ENCODE measurements at regions not wholly inside any gene's neighbourhood (a gene's known extent, or its start where the extent isn't known, plus 50 kb on each side); places are given as distances from the start of the nearest gene placed in this dataset.

DNA sequence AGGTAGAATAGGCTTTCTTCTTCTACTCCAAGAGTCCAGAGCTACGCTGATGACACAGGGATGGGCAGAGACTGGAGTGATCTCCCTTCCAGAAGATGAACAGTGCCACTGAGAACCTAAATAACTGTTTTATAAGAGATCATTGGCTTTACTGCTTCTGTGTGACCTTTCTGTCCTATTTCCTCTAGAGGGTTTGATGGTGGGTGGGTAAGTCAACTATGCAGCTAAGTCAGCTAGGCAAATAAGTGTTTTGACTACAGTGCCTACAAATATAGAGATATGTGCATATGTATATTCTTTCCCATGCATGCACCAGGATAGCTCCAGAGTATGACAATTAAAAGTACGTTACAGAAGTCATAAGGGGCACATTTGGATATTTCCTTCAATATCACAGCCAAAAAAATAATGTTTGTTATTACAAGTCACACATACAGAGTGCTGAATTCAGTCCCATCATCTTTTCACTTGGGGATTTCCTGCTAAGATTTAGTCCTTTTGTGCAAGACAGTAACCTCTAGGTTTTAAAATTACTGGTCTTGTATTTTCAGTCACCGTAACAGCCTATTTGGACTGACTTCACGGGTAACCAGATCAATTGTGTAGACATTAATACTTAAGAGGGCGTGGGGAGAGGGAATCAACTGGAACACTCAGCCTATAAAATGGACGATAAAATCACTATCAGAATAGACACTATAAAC, 412.6 kb upstream of the SOX5 start:
- 76 to 77% methylated on average over 6 of the region's 6 CpGs for WGBS, 2 donors
- Histone ChIP-seq H3K4me3 (no peak overlapping the region), H3K27ac (no peak overlapping the region), H3K27me3 (no peaks in the 10 kb centered on the region), H3K4me1 (peaks cover 0 to 26% (median 3%) of the 10 kb centered on the region in 4 donors), H3K9me3 (no peaks in the 10 kb centered on the region), H3K36me3 (no peaks in the 10 kb centered on the region)
- DNase-seq (ENCODE audit: low spot score in 2 of 2): no peak
- TF ChIP-seq, protein P1, sequence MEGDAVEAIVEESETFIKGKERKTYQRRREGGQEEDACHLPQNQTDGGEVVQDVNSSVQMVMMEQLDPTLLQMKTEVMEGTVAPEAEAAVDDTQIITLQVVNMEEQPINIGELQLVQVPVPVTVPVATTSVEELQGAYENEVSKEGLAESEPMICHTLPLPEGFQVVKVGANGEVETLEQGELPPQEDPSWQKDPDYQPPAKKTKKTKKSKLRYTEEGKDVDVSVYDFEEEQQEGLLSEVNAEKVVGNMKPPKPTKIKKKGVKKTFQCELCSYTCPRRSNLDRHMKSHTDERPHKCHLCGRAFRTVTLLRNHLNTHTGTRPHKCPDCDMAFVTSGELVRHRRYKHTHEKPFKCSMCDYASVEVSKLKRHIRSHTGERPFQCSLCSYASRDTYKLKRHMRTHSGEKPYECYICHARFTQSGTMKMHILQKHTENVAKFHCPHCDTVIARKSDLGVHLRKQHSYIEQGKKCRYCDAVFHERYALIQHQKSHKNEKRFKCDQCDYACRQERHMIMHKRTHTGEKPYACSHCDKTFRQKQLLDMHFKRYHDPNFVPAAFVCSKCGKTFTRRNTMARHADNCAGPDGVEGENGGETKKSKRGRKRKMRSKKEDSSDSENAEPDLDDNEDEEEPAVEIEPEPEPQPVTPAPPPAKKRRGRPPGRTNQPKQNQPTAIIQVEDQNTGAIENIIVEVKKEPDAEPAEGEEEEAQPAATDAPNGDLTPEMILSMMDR (IDR thresholded peaks at IDR 0.05): no peak
- TF ChIP-seq EP300 (IDR thresholded peaks at IDR 0.05) (no peak), POLR2A (IDR thresholded peaks at IDR 0.05) (no peak)

DNA sequence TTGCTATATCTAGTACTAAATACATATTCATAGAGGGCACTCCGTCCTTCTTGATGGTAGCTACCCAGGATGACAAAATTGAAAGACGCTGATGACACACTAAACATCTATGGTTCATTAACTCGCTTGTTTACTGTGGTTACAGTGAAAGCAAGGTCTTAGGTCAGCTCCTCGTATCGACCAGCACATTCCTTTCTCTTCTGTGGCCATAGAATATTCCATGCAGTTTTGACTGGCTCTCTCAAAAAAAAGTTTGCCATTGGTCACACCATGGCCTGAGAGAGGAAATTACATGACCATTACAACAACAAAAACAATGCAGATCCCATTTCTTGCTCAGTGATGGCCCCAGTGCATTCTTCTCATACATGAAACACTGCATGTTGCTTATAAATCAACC, 411.4 kb upstream of the SOX5 start:
- H3K36me3 ChIP-seq: no peaks in the 10 kb centered on the region
- no peak for TF ChIP-seq EP300 (IDR thresholded peaks at IDR 0.05)
- TF ChIP-seq POLR2A (IDR thresholded peaks at IDR 0.05): no peak
- TF ChIP-seq, protein P1 (IDR thresholded peaks at IDR 0.05): no peak

DNA sequence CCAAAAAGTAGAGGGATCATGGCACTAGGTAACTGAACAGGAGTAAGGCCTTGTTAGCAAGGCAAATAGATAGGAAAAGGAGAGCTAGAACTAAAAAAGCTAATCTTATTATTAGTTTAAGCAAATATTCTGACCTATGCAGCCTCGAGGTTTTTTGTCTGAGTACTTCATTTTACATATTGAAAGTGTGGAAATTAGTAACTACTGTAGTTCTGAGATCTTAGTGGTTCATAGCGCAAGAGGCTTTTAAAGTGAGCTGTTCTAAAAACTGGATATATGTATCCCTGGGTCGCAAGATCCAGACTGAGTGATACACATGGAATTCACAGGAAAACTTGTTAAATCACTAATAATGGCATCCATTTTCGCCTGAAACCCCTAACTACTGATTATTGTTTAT, 411.0 kb upstream of the SOX5 start:
- WGBS, 2 donors: 81 to 90% methylated on average over 4 of the region's 4 CpGs
- no peaks in the 10 kb centered on the region for H3K36me3 ChIP-seq
- peak overlapping the region in 1 of 4 donors; percentile 64 for H3K27ac ChIP-seq
- H3K27me3 ChIP-seq: no peaks in the 10 kb centered on the region
- H3K4me1 ChIP-seq: peaks cover 0 to 26% (median 3%) of the 10 kb centered on the region in 4 donors
- H3K9me3 ChIP-seq: no peaks in the 10 kb centered on the region
- no peak for DNase-seq (ENCODE audit: low spot score in 2 of 2)
- no peak overlapping the region for H3K4me3 ChIP-seq
- no peak for TF ChIP-seq EP300 (IDR thresholded peaks at IDR 0.05)
- TF ChIP-seq, protein P1 (IDR thresholded peaks at IDR 0.05): no peak

More for the DNA sequence above, 411.4 kb upstream of the SOX5 start:
- H3K27ac ChIP-seq: peak overlapping the region in 1 of 4 donors; percentile 64
- H3K27me3 ChIP-seq: no peaks in the 10 kb centered on the region
- 67 to 73% methylated on average over 5 of the region's 5 CpGs for WGBS, 2 donors
- H3K4me3 ChIP-seq: no peak overlapping the region
- H3K4me1 ChIP-seq: peaks cover 0 to 26% (median 3%) of the 10 kb centered on the region in 4 donors
- H3K9me3 ChIP-seq: no peaks in the 10 kb centered on the region
- DNase-seq (ENCODE audit: low spot score in 2 of 2): no peak

DNA sequence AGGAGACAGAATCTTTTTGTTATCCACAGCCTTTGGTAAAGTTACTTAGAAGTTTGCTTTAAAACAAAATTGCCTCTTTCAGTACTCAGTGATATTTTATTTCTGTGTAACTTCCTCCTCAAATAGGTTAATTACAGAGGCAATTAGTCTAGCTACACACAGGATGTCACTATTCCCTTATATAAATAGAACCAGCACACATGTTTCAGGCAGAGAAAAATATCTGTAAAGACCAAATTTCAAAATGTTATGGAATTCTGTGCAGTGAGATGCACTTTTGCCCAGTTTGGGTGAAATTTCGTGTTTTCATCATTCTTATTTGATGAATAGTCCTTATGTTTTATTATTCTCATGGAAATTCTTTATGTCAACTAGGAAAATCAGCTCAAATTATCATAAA, 410.6 kb upstream of the SOX5 start:
- Histone ChIP-seq H3K36me3 (no peaks in the 10 kb centered on the region), H3K27me3 (no peaks in the 10 kb centered on the region), H3K27ac (peak overlapping the region in 1 of 4 donors; percentile 64), H3K4me3 (no peak overlapping the region), H3K4me1 (peaks cover 0 to 26% (median 3%) of the 10 kb centered on the region in 4 donors), H3K9me3 (no peaks in the 10 kb centered on the region)
- TF ChIP-seq EP300 (IDR thresholded peaks at IDR 0.05): no peak
- TF ChIP-seq, protein P1 (IDR thresholded peaks at IDR 0.05): no peak
- no peak for TF ChIP-seq POLR2A (IDR thresholded peaks at IDR 0.05)
- 44 to 47% methylated on average over 1 of the region's 1 CpG for WGBS, 2 donors
- DNase-seq (ENCODE audit: low spot score in 2 of 2): no peak

DNA sequence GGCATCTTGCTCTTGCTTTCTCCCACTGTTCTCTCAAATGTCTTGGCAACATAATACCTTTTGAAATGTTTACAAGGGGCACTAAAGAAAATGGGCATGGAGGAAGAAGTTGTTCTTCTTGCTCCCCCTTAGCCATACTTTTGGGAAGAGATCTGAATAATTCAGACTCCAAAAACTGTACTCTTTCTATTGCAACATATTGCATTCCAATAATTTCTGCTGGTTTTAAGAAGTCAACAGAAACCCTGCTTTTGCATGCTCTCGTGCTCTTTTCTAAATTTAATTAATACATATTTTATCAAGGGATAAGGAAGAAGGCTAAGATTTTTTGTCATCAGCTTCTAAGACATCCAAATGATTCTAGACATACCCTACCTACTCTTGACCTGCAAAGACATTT, 409.9 kb upstream of the SOX5 start:
- TF ChIP-seq, protein P1 (IDR thresholded peaks at IDR 0.05): no peak
- TF ChIP-seq POLR2A (IDR thresholded peaks at IDR 0.05) (no peak), EP300 (IDR thresholded peaks at IDR 0.05) (no peak)
- no peaks in the 10 kb centered on the region for H3K36me3 ChIP-seq
- H3K4me3 ChIP-seq: no peak overlapping the region
- no peak for DNase-seq (ENCODE audit: low spot score in 2 of 2)
- WGBS, 2 donors: 41 to 49% methylated on average over 1 of the region's 1 CpG
- peak overlapping the region in 1 of 4 donors; percentile 64 for H3K27ac ChIP-seq
- peaks cover 0 to 26% (median 3%) of the 10 kb centered on the region in 4 donors for H3K4me1 ChIP-seq
- no peaks in the 10 kb centered on the region for H3K27me3 ChIP-seq
- H3K9me3 ChIP-seq: no peaks in the 10 kb centered on the region
